ENCODE measurements at regions not wholly inside any gene's neighbourhood (a gene's known extent, or its start where the extent isn't known, plus 50 kb on each side); places are given as distances from the start of the nearest gene placed in this dataset.

- H3K9me3 ChIP-seq: no peaks in the 10 kb centered on the region
- TF ChIP-seq CTCF (IDR thresholded peaks at IDR 0.05): no peak
- no peaks in the 10 kb centered on the region for H3K27me3 ChIP-seq (replicated peaks; ENCODE audit: insufficient read depth)
- H3K4me3 ChIP-seq: no peak overlapping the region
- ATAC-seq (ENCODE audit: insufficient number of reproducible peaks, low FRiP score, low read depth) (no peak), DNase-seq (ENCODE audit: low spot score) (no peak)
- no peak overlapping the region for H3K27ac ChIP-seq
- no peaks in the 10 kb centered on the region for H3K36me3 ChIP-seq
- H3K4me1 ChIP-seq (ENCODE audit: control insufficient read depth in 1 of 2, low read depth in 2 of 2): no peaks in the 10 kb centered on the region
Observed at GRCh38 chr6:71220466-71220865, 68.1 kb upstream of the OGFRL1 start.

GRCh38 chr6:71222671-71223070 lies 65.9 kb upstream of the OGFRL1 start:
- ATAC-seq (ENCODE audit: insufficient number of reproducible peaks, low FRiP score, low read depth): no peak
- Histone ChIP-seq H3K36me3 (no peaks in the 10 kb centered on the region), H3K9me3 (no peaks in the 10 kb centered on the region), H3K27me3 (replicated peaks; ENCODE audit: insufficient read depth) (no peaks in the 10 kb centered on the region), H3K4me1 (ENCODE audit: control insufficient read depth in 1 of 2, low read depth in 2 of 2) (no peaks in the 10 kb centered on the region), H3K4me3 (no peak overlapping the region), H3K27ac (no peak overlapping the region)
- no peak for TF ChIP-seq CTCF (IDR thresholded peaks at IDR 0.05)
- DNase-seq (ENCODE audit: low spot score): no peak

GRCh38 chr6:71224011-71224410 lies 64.6 kb upstream of the OGFRL1 start:
- no peaks in the 10 kb centered on the region for H3K4me1 ChIP-seq (ENCODE audit: control insufficient read depth in 1 of 2, low read depth in 2 of 2)
- no peaks in the 10 kb centered on the region for H3K36me3 ChIP-seq
- H3K27ac ChIP-seq: no peak overlapping the region
- no peaks in the 10 kb centered on the region for H3K27me3 ChIP-seq (replicated peaks; ENCODE audit: insufficient read depth)
- no peak overlapping the region for H3K4me3 ChIP-seq
- TF ChIP-seq CTCF (IDR thresholded peaks at IDR 0.05): no peak
- DNase-seq (ENCODE audit: low spot score): no peak
- H3K9me3 ChIP-seq: no peaks in the 10 kb centered on the region
- no peak for ATAC-seq (ENCODE audit: insufficient number of reproducible peaks, low FRiP score, low read depth)

- no peak overlapping the region for H3K4me3 ChIP-seq
- DNase-seq (ENCODE audit: low spot score) (no peak), ATAC-seq (ENCODE audit: insufficient number of reproducible peaks, low FRiP score, low read depth) (no peak)
- TF ChIP-seq CTCF (IDR thresholded peaks at IDR 0.05): no peak
- H3K27ac ChIP-seq: no peak overlapping the region
- no peaks in the 10 kb centered on the region for H3K36me3 ChIP-seq
- no peaks in the 10 kb centered on the region for H3K9me3 ChIP-seq
- no peaks in the 10 kb centered on the region for H3K4me1 ChIP-seq (ENCODE audit: control insufficient read depth in 1 of 2, low read depth in 2 of 2)
- H3K27me3 ChIP-seq (replicated peaks; ENCODE audit: insufficient read depth): no peaks in the 10 kb centered on the region
Observed at GRCh38 chr6:71226151-71226550, 62.5 kb upstream of the OGFRL1 start.

- no peak for TF ChIP-seq CTCF (IDR thresholded peaks at IDR 0.05)
- no peak for DNase-seq (ENCODE audit: low spot score)
- Histone ChIP-seq H3K4me3 (no peak overlapping the region), H3K27ac (no peak overlapping the region), H3K27me3 (replicated peaks; ENCODE audit: insufficient read depth) (no peaks in the 10 kb centered on the region), H3K4me1 (ENCODE audit: control insufficient read depth in 1 of 2, low read depth in 2 of 2) (no peaks in the 10 kb centered on the region), H3K36me3 (no peaks in the 10 kb centered on the region), H3K9me3 (no peaks in the 10 kb centered on the region)
- ATAC-seq (ENCODE audit: insufficient number of reproducible peaks, low FRiP score, low read depth): no peak
Observed at GRCh38 chr6:71228461-71229041, 60.1 kb upstream of the OGFRL1 start.

Measured in thoracic aorta (tissue), 2 donors.